ENCODE measurements at regions not wholly inside any gene's neighbourhood (a gene's known extent, or its start where the extent isn't known, plus 50 kb on each side); places are given as distances from the start of the nearest gene placed in this dataset.
"Not testable (repeated sequence)": the region's sequence is repeated elsewhere in the genome, so short reads cannot be mapped to it uniquely, and the experiment has no call there.

DNA sequence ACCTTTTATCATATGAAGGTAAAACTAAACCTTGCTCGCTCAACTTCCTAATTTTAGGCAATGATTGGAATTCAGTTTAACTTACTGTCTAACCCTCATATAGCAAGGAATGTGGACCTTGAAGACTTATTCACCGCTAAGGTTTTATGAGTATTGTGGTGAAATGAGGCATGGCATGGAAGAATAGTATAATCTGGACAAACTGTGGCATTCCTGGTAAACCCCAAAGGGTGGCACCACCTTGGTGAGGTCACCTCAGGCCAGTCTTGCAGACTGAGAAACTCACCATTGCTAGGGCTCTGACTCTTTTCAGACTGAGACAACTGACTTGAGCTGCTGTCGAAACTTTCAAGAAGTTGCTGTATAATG lies 51.1 kb upstream of the EHBP1 start (continued):
- TF ChIP-seq, protein P1, sequence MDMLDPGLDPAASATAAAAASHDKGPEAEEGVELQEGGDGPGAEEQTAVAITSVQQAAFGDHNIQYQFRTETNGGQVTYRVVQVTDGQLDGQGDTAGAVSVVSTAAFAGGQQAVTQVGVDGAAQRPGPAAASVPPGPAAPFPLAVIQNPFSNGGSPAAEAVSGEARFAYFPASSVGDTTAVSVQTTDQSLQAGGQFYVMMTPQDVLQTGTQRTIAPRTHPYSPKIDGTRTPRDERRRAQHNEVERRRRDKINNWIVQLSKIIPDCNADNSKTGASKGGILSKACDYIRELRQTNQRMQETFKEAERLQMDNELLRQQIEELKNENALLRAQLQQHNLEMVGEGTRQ (IDR thresholded peaks at IDR 0.05; ENCODE audit: borderline replicate concordance, low read depth, low read length) = no peak
- TF ChIP-seq EP300 (IDR thresholded peaks at IDR 0.05; ENCODE audit: borderline replicate concordance in 1 of 2, low read depth in 1 of 2, low read length in 1 of 2) (no peak), FOXM1 (IDR thresholded peaks at IDR 0.05; ENCODE audit: low read depth) (no peak)

DNA sequence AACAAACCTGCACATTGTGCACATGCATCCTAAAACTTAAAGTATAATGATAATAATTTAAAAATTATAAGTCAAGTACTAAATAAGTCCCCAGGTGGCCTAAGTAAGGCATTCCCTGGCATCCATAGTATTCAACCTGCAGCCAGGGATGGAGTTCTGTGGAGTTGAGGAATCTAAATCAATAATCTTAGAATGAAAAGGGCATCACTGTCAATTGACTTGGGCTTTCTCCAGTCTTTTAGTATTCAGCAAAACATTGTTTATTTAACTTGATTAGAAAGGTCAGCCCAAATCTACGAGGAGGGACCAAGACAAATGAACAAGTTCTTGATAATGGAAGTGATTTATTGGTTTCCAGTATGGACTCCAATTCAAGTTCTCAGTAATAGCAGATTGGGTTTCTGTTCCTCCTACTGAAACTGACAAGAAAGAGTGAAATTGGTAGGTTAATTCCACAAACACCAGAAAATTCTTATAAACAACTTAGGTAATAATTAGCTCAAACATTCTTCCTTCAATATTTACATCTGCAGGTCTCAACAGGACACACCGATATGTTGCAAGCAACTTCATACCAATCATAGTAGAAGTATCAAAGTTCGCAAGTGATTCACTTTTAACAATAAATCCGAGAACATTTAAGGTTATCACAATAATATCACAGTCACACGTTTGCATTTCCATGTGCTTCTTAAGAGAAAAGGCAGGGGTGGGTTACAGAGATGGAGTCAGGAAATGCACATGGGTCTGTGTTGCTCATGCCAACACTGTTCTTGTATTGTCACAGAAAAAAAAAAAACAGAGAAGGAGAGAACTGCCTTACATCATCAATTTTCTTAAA lies 51.7 kb upstream of the EHBP1 start:
- Histone ChIP-seq H3K27ac (ENCODE audit: low read depth in 2 of 2, low read length in 1 of 2) (no peak overlapping the region), H3K9ac (no peak overlapping the region), H3K9me3 (no peaks in the 10 kb centered on the region), H3K36me3 (replicated peaks in 1 of 2; ENCODE audit: control insufficient read depth in 1 of 2, insufficient read depth in 2 of 2, low read length in 1 of 2) (no peaks in the 10 kb centered on the region), H3K4me2 (no peak overlapping the region), H3F3A (replicated peaks; ENCODE audit: insufficient read depth) (no peaks in the 10 kb centered on the region), H3K9me2 (no peaks in the 10 kb centered on the region), H4K20me1 (ENCODE audit: insufficient read depth) (no peaks in the 10 kb centered on the region), H3K27me3 (ENCODE audit: insufficient read depth) (no peaks in the 10 kb centered on the region), H3K79me2 (ENCODE audit: insufficient read depth) (no peaks in the 10 kb centered on the region), H3K4me3 (ENCODE audit: low read depth in 2 of 2, low read length in 1 of 2) (no peak overlapping the region), H2AFZ (ENCODE audit: low read depth) (no peak overlapping the region), H3K4me1 (ENCODE audit: control insufficient read depth in 1 of 2, insufficient read depth in 2 of 2, low read depth in 1 of 2, low read length in 1 of 2) (no peaks in the 10 kb centered on the region)
- no peak for TF ChIP-seq GATA2 (CRISPR knock-in tag; IDR thresholded peaks at IDR 0.05)
- TF ChIP-seq TEAD4 (IDR thresholded peaks at IDR 0.05; ENCODE audit: borderline replicate concordance, insufficient read depth) = no peak
- TF ChIP-seq, protein P2, sequence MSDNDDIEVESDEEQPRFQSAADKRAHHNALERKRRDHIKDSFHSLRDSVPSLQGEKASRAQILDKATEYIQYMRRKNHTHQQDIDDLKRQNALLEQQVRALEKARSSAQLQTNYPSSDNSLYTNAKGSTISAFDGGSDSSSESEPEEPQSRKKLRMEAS (IDR thresholded peaks at IDR 0.05; ENCODE audit: low read depth) = no peak
- TF ChIP-seq POLR2AphosphoS5 (IDR thresholded peaks at IDR 0.05; ENCODE audit: low read depth, low read length) = no peak
- no peak for TF ChIP-seq RXRA (IDR thresholded peaks at IDR 0.05; ENCODE audit: borderline replicate concordance, low read depth)
- no peak for TF ChIP-seq FOXM1 (IDR thresholded peaks at IDR 0.05; ENCODE audit: low read depth)
- TF ChIP-seq FOXJ3 (CRISPR knock-in tag; IDR thresholded peaks at IDR 0.05) = no peak
- TF ChIP-seq, protein P1 (IDR thresholded peaks at IDR 0.05; ENCODE audit: borderline replicate concordance, low read depth, low read length) = no peak
- no peak for TF ChIP-seq MEF2A (IDR thresholded peaks at IDR 0.05; ENCODE audit: borderline replicate concordance, low read depth)
- TF ChIP-seq EZH2phosphoT487 (IDR thresholded peaks at IDR 0.05; ENCODE audit: borderline replicate concordance, low read depth) = no peak
- TF ChIP-seq NRF1 (IDR thresholded peaks at IDR 0.05; ENCODE audit: low read depth, low read length) = no peak
- TF ChIP-seq RAD21 (IDR thresholded peaks at IDR 0.05; ENCODE audit: low read length) = no peak
- TF ChIP-seq, protein P3, sequence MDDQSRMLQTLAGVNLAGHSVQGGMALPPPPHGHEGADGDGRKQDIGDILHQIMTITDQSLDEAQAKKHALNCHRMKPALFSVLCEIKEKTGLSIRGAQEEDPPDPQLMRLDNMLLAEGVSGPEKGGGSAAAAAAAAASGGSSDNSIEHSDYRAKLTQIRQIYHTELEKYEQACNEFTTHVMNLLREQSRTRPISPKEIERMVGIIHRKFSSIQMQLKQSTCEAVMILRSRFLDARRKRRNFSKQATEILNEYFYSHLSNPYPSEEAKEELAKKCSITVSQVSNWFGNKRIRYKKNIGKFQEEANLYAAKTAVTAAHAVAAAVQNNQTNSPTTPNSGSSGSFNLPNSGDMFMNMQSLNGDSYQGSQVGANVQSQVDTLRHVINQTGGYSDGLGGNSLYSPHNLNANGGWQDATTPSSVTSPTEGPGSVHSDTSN (IDR thresholded peaks at IDR 0.05) = no peak
- TF ChIP-seq, protein P4, sequence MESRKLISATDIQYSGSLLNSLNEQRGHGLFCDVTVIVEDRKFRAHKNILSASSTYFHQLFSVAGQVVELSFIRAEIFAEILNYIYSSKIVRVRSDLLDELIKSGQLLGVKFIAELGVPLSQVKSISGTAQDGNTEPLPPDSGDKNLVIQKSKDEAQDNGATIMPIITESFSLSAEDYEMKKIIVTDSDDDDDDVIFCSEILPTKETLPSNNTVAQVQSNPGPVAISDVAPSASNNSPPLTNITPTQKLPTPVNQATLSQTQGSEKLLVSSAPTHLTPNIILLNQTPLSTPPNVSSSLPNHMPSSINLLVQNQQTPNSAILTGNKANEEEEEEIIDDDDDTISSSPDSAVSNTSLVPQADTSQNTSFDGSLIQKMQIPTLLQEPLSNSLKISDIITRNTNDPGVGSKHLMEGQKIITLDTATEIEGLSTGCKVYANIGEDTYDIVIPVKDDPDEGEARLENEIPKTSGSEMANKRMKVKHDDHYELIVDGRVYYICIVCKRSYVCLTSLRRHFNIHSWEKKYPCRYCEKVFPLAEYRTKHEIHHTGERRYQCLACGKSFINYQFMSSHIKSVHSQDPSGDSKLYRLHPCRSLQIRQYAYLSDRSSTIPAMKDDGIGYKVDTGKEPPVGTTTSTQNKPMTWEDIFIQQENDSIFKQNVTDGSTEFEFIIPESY (IDR thresholded peaks at IDR 0.05; ENCODE audit: borderline replicate concordance, low read depth) = no peak
- no peak for TF ChIP-seq SMC3 (IDR thresholded peaks at IDR 0.05; ENCODE audit: low read depth, low read length)
- WGBS (ENCODE audit: low lambda C conversion rate) = 57% methylated on average over 5 of the region's 5 CpGs
- ChIA-PET CTCF (no interaction called here), POLR2A (no interaction called here)
- DNase-seq = no peak

DNA sequence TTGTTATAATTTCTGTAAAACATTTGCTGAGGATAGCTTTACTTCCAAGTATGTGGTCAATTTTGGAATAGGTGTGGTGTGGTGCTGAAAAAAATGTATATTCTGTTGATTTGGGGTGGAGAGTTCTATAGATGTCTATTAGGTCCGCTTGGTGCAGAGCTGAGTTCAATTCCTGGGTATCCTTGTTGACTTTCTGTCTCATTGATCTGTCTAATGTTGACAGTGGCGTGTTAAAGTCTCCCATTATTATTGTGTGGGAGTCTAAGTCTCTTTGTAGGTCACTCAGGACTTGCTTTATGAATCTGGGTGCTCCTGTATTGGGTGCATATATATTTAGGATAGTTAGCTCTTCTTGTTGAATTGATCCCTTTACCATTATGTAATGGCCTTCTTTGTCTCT lies 56.4 kb upstream of the EHBP1 start:
- H3K79me2 ChIP-seq (ENCODE audit: insufficient read depth); H3K36me3 ChIP-seq (replicated peaks in 1 of 2; ENCODE audit: control insufficient read depth in 1 of 2, insufficient read depth in 2 of 2, low read length in 1 of 2); H3K9me3 ChIP-seq; H3K27ac ChIP-seq (ENCODE audit: low read depth in 2 of 2, low read length in 1 of 2); H2AFZ ChIP-seq (ENCODE audit: low read depth); H3K9me2 ChIP-seq; DNase-seq; H3K9ac ChIP-seq; H3K4me1 ChIP-seq (ENCODE audit: control insufficient read depth in 1 of 2, insufficient read depth in 2 of 2, low read depth in 1 of 2, low read length in 1 of 2); H3K4me2 ChIP-seq; CTCF ChIA-PET; H3K27me3 ChIP-seq (ENCODE audit: insufficient read depth); H4K20me1 ChIP-seq (ENCODE audit: insufficient read depth); H3F3A ChIP-seq (replicated peaks; ENCODE audit: insufficient read depth); POLR2A ChIA-PET; H3K4me3 ChIP-seq (ENCODE audit: low read depth in 2 of 2, low read length in 1 of 2): not testable (repeated sequence)
- 69% methylated on average over 2 of the region's 2 CpGs for WGBS (ENCODE audit: low lambda C conversion rate)

All from SK-N-SH (cell line).